GM19324 (cell line): ENCODE measurements at regions not wholly inside any gene's neighbourhood (a gene's known extent, or its start where the extent isn't known, plus 50 kb on each side); places are given as distances from the start of the nearest gene placed in this dataset.

Experiments used
- ATAC-seq: cut with Tn5 transposase; IDR thresholded peaks from one replicate; pipeline ENCODE4 v1.9.1; 2021; ENCODE audit warnings: mild to moderate bottlenecking, moderate library complexity; ENCODE audit not compliant: unreplicated experiment, low FRiP score

- ATAC-seq: no peak
Measured at GRCh38 chr21:35770101-35770945, 290.0 kb downstream of the SETD4 start.

DNA sequence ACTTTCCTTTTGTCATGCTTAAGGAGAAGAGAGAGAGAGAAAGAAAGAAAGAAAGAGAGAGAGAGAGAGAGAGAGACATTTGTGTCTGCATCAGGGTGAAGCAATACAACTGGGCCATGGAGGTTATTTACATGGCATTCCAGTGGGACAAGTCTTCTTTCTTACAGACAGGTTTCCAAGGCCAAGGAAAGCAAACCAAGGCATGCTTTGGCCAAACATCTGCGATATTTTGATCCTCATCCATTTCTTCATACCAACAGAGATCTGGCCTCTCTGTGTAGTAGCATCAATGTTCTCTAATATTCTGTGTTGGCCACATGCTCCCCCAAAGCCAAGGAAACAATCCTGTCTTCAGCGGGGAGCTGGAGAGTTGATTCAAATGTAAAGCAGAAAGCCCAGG, 292.1 kb downstream of the SETD4 start:
- ATAC-seq: no peak

GRCh38 chr21:35764586-35764985, 295.7 kb downstream of the SETD4 start:
- ATAC-seq: no peak

GRCh38 chr21:35764077-35764476, 296.2 kb downstream of the SETD4 start:
- ATAC-seq: no peak

GRCh38 chr21:35754583-35754982, 305.7 kb downstream of the SETD4 start:
- ATAC-seq: no peak

- no peak for ATAC-seq
Measured at GRCh38 chr21:35753308-35753707, 307.0 kb downstream of the SETD4 start.

GRCh38 chr21:35751171-35751570, 309.2 kb downstream of the SETD4 start:
- ATAC-seq: no peak

DNA sequence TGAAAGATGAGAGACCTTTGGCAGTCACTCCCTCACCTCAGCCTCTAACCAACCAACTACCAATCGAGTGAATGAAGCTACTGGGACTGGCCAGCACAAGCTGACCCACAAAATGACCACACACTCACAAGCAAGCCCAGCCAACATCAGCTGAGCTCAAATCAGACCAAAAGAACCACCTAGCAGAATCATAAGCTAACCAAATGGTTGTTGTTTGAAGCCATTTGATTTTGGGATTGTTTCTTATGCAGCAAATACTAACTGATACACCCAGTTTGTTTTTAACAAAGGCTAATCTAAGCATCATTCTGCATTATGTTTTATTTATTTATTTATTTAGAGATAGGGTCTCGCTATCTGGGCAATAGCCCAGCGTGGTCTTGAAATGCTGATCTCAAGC, 310.4 kb downstream of the SETD4 start:
- no peak for ATAC-seq

- no peak for ATAC-seq
Measured at GRCh38 chr21:35748678-35749314, 311.5 kb downstream of the SETD4 start.

DNA sequence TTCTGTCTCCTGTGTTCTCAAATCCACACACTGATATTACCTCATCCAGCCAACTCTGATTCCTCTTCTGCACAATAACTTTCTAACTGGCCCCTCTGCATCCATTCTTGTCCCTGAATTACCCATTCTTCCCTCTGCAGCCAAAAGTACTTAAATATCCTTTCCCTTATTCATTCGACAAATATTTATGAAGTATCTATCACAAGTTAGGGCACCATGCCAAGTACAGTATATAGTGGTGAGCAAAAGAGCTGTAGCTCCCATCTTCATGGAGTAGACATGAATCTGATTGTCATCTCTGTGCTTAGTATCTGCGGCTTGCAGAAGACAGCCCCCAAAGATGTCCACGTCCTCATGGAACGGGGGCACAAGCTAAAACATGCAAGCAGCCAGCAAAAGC, 316.8 kb downstream of the SETD4 start:
- ATAC-seq: no peak

- no peak for ATAC-seq
Measured at GRCh38 chr21:35738347-35738961, 321.9 kb downstream of the SETD4 start.

DNA sequence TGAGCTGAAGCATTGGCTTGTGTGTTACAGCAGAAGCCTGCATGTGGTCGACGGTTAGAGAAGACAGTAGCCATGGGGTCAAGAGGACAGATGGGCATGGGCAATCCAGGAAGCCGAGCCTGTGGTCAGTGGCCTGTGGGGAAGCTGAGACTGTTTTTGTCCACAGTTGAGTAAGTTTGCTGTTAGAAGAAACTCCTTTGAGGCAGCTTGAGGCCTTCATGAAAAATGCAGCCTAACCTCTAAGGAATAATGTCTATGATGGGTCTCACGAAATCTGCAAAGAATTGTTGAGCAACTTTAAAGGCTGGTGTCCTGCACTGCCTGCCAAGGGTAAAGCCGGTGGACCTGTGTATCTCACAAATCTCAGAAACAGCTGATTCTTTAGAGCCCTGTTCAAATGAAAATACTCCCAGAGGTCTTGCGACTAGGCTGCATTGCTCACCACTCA, 322.4 kb downstream of the SETD4 start:
- ATAC-seq: no peak

- no peak for ATAC-seq
Measured at GRCh38 chr21:35737449-35737848, 322.9 kb downstream of the SETD4 start.

- ATAC-seq: no peak
Measured at GRCh38 chr21:35732788-35733187, 327.5 kb downstream of the SETD4 start.

- ATAC-seq: no peak
Measured at GRCh38 chr21:35730325-35730724, 330.0 kb downstream of the SETD4 start.

- ATAC-seq: no peak
Measured at GRCh38 chr21:35727830-35728229, 332.5 kb downstream of the SETD4 start.

DNA sequence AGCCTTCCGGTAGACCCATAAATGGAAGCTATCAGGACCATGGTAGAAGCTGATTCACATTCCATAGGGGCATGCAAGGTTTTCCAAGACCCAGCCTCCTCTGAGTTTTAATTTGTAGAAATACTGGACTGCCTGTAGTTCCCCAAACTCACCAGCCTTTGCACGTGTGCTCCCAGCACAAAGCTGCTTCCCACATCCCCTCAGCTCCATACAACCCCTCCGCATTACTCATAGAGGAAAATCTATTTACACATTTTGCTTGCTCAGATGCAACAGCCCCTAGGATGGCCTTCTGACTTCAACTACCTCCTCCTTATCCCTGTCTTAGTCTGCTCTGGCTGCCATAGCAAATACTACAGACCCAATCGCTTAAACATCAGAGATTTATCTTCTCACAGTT, 336.2 kb downstream of the SETD4 start:
- ATAC-seq: no peak

DNA sequence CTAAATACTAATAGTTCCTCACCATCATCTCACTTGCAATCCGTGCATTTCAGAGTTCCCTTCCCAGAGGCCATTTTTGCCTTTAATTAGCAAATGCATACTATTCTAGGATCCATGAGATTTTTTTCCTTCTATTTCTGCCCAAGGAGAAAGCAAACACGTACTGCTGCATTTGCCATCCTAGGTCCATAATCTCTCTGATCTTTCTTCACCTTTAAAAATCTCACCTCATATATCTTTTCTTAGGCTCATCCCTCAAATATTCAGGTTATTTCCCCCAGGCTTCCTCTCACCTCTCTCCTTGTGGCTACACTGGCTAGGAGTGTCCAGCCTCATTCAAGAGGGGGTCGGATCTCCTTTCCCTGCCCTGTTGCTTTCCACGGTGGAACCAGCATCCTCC, 338.6 kb downstream of the SETD4 start:
- ATAC-seq: no peak

GRCh38 chr21:35720208-35720731, 340.1 kb downstream of the SETD4 start:
- no peak for ATAC-seq

DNA sequence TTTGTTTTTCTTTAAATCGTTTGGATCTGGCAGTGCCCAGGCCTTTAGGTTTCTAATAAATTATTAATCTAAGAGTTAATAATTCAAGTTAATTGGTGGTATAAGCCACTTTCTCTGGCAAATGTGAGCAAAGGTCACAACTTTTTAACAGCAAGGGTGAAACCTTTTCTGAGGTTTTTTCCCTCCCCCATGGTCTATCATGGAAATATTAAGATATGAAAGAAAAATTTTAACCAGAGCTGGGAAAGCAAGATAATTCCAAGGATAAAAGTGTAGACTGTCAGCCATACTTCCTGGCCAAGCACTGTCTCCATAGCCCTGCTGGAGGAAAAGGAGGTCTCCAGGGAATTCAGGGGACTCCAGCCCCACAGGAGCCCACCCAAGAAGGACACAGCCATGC, 341.2 kb downstream of the SETD4 start:
- ATAC-seq: no peak

DNA sequence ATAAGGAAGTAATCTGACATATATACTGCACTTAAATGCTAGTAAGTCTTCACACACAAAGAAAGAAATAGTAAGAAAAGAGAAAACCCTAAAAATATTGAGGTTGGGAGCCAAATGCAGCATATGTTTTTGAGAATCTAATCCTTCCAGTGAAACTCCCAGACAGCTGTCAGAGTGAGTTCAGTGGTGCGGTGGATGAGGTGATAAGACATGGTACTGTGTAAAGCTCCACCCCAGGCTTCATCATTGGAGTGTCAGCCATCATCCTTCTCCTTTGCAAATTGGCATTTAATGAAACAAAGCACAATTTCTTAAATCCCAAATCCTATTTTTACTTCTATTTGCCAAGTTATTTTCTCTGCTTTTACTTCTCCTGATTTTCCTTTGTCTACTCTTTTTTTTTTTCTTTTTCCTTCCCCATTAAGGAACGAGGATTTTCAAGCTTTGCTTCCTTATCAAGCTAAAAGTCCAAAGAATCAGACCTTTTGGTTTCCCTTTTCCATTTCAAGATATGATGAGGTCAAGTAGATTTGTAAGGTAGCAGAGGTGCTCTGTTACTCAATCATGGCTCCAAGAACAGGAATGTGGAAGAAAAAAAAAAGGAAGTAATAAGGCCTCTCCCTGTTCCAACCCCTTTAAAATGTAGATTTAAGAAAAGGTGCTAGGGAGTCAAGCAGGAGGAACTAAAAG, 343.3 kb downstream of the SETD4 start:
- ATAC-seq: no peak
